ENCODE measurements at regions not wholly inside any gene's neighbourhood (a gene's known extent, or its start where the extent isn't known, plus 50 kb on each side); places are given as distances from the start of the nearest gene placed in this dataset.
"Not testable (repeated sequence)": the region's sequence is repeated elsewhere in the genome, so short reads cannot be mapped to it uniquely, and the experiment has no call there.

DNA sequence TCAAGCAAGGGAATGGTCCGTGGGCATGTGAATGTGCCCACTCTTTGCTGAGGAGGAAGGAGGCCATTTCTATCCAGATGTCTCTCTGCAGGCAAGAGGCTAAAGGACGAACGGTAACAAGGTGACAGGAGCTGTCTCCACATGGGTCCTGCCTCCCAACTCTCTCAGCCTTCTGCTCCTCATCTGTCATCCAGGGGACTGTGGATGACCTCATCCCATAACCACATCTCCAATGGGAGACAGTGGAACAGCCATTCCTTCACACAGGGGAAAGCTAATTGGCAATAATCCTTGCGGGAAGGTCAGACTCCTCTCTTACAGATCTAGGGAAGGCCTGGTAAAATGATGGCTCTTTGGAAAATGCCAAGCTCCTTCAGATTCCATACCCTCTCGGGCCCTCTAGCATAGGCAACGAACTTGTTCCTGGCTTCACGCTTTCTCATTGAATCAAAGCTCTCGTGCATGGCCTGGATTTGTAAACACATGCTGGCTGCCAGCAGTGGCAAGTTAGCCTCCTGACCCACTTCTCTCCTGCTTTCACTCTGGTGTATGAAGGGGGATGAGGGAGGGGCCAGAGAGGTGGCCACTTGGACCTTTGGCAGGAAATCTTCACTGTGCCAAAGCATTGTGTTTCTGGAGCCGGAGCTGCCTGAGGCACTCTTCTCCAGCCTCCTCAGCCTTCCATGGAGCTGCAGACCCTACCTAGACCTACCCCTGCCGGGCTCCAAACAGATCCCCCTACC is 94.5 kb upstream of the FAM72C start:
- intact Hi-C loops (cut with DNase I); H3K4me3 ChIP-seq; H3K36me3 ChIP-seq; DNase-seq; H3K9me3 ChIP-seq; H3K27me3 ChIP-seq; H3K4me1 ChIP-seq; H3K27ac ChIP-seq: not testable (repeated sequence)
- 81% methylated on average over 5 of the region's 10 CpGs; no CpG with 5 or more reads in 1 of the 2 donors for WGBS, 2 donors

DNA sequence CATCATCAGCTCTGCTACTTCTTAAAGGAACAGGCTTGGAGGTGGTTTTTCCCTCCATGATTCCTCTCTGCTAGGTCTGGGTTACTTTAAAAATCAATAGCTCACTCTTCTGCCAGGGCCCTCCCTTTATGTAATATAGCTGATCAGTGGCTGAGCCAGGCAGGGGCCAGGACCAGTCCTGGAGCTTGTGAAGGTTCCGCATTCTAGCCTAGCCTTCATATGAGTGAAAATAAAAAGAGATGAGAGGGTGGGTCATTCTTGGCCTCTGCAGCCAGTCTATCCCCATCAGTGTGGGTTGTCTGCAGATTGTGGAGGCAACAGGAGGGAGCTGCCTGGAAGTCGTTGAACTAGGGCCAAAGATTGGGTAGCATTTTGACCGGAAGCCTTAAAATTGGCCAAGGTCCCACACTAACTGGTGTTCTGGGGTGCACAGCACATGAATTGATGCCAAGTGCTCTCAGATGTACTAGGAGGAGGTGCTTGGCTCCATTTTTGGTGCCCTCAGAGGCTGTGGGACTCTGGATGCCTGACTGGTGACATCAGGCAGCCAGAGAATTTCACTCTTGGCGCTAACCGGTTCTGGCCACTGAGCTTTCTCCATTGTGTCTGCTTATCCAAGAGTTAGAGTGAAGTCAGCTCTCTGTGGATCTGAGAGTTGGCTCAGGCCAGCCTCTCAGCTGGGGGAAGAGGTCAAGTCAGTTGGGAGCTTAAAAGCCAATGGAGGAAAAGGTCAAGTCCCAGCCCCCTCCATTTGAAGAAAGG is 93.7 kb upstream of the FAM72C start:
- H3K9me3 ChIP-seq; DNase-seq; intact Hi-C loops (cut with DNase I); H3K4me1 ChIP-seq; H3K27ac ChIP-seq; H3K27me3 ChIP-seq; H3K36me3 ChIP-seq; H3K4me3 ChIP-seq: not testable (repeated sequence)
- WGBS, 2 donors, result no CpG with 5 or more reads among the region's 5 CpGs

DNA sequence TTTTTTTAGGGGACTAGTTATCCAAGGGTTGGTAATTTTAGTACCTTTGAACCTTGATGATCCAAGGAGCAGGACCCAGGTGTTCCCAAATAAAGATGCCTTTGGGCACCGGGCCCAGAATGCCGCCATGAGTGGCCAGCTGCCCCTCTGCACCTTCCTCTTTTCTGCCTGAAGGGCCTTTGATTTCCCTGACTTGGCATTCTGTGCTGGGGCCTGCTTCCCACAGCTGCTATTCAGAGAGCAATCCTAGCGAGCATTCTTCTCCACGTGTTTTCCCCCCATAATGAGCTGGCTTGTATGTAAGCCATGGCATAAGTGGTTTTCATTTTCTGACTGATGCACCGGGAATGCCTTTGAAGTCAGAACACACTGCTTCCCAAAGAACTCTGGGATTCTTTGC is 77.6 kb upstream of the FAM72C start:
- H3K4me1 ChIP-seq; H3K9me3 ChIP-seq; H3K36me3 ChIP-seq; intact Hi-C loops (cut with DNase I); H3K27ac ChIP-seq; DNase-seq; H3K4me3 ChIP-seq; H3K27me3 ChIP-seq: not testable (repeated sequence)
- no CpG with 5 or more reads among the region's 5 CpGs for WGBS, 2 donors

DNA sequence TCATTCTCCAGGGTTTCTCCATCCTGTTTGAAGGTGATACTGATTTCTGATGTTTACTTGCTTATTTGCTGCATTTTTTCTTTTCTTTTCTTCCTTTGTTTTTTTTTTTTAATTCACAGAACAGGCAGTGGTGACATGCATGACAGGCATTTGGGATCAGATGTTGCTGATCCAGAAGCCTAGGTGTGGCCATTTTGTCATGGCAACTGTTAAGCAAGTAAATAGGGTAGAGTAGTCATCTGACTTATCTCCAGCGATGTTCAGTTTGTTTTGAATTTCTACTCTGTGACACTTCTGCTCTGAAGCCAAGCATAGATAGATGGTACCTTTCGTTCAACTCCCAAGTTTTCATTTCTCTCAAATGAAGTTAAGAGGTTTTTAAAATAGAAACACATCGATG is 74.9 kb upstream of the FAM72C start:
- H3K27ac ChIP-seq; intact Hi-C loops (cut with DNase I); H3K27me3 ChIP-seq; H3K36me3 ChIP-seq; H3K9me3 ChIP-seq; DNase-seq; H3K4me1 ChIP-seq; H3K4me3 ChIP-seq: not testable (repeated sequence)
- no CpG with 5 or more reads among the region's 3 CpGs for WGBS, 2 donors

DNA sequence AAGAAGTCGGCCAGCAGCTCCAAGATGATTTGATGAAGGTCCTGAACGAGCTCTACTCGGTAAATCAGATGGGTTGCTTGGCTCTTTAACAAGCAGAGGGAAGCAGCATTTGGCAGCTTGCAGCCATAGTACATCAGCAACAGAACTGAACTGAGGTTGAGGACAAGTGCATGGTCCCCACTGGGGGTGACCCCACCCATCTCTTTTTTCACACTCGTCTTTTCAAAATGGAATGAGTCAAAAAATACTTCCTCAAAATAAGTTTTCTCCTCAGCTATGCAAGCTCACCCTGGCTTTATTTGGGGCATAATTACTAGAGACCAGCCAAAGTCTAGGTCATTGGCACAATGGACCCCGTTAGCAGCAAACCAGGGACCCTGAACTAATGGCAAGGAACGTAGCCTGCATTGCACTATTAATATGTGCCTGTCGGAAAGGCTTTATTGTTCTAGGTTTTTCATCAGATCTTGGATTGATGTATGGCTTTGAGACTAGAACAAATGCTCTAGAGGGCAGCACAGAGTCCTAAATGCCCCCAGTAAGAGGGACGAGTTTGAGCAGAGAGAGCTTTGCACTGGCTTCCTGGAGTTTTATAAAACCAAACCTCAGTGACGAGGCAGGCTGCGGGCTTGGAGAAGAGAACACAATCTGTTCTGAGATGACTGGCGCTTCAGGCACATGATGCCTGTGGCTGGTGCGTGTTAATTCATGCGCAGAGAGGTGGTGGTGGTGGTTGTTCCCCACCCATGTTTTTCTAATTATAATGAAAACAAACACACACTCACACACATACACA is 74.2 kb upstream of the FAM72C start:
- DNase-seq; H3K9me3 ChIP-seq; intact Hi-C loops (cut with DNase I); H3K36me3 ChIP-seq; H3K27ac ChIP-seq; H3K27me3 ChIP-seq; H3K4me3 ChIP-seq; H3K4me1 ChIP-seq: not testable (repeated sequence)
- 87 to 100% methylated on average over 2 to 3 of the region's 13 CpGs for WGBS, 2 donors

DNA sequence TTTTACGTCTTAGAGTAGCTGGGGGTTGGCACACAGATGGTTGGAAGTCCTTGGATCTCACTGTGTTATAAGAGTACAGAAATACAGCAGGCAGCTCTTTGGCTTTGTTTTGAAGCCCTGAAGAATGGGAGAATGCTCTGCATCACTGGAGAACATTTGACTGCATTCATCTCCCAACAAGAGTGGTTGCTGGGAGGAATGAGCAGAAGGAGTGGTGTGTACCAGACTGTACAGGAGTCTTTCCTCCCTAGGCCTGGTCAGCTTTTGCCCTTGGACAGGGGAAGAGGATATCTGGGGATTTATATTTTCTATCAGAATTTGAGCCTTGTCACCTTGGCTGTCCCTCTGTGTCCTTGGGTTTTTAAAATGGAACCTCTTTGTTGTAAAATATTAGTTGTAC is 70.5 kb upstream of the FAM72C start:
- no CpG with 5 or more reads among the region's 1 CpG for WGBS, 2 donors
- intact Hi-C loops (cut with DNase I); DNase-seq: not testable (repeated sequence)

DNA sequence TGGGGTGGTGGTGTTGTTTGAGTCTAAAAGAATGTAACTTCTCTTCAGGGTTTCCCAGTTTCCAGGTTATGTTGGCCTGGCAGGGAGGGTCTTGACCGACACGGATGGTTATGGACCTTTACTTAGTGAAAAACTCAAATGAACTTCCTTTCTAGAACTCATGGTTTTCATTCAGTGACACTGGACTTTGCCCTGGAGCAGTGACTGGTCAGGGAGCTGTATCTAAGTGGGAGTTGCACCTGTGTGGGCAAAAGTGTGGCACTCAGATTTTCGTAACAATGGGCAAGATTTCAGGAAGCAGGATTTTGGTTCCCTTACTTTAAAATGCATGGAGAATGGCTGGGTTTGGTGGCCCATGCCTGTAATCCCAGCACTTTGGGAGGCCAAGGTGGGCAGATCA is 68.5 kb upstream of the FAM72C start:
- no CpG with 5 or more reads among the region's 3 CpGs for WGBS, 2 donors
- H3K27me3 ChIP-seq; H3K4me3 ChIP-seq; H3K36me3 ChIP-seq; H3K9me3 ChIP-seq; DNase-seq; H3K27ac ChIP-seq; intact Hi-C loops (cut with DNase I); H3K4me1 ChIP-seq: not testable (repeated sequence)

More for the DNA sequence above, 70.5 kb upstream of the FAM72C start:
- H3K4me3 ChIP-seq, H3K27me3 ChIP-seq, H3K36me3 ChIP-seq, H3K4me1 ChIP-seq, H3K9me3 ChIP-seq, H3K27ac ChIP-seq: not testable (repeated sequence)

DNA sequence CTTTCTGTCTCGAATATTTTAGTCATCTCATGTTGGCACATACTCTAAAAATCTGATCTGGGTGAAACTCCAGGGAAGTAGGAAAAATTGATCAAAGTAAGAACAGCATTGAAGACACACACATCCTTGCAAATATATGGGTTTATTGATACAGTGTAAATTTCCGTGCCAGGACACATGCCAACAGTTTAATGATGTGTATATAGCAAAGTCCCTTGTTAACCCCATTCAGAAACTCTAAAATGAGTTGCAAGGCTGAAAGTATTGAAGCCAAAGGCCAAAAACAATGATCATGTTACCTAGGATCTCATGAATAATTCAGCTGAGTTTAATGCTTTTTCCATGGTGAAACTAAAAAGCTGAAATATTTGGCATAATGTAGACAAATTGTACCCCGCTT is 62.3 kb upstream of the FAM72C start:
- DNase-seq; H3K27ac ChIP-seq; H3K9me3 ChIP-seq; H3K36me3 ChIP-seq; H3K27me3 ChIP-seq; intact Hi-C loops (cut with DNase I); H3K4me3 ChIP-seq; H3K4me1 ChIP-seq: not testable (repeated sequence)
- no CpG with 5 or more reads among the region's 3 CpGs for WGBS, 2 donors

DNA sequence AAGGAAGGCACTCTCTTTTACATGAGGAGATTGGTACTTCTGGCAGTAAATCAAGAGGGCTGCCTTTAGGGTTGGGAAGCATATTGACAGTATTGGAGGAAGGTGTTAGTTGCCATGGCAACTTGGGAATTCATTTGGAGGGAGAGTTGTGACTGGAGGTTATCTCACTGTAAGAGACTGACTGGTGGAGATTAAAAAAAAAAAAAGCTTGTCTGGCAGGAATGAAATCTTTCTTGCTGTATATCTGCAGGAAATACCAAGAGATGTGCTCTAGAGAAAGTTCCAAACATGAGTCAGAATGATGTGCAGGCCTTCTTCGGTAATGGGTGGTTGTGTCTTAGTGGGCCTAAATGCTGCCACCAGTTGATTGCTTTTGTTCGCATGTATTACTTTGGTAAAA is 59.8 kb upstream of the FAM72C start:
- H3K9me3 ChIP-seq; H3K27me3 ChIP-seq; intact Hi-C loops (cut with DNase I); H3K4me1 ChIP-seq; H3K27ac ChIP-seq; DNase-seq; H3K4me3 ChIP-seq; H3K36me3 ChIP-seq: not testable (repeated sequence)
- WGBS, 2 donors, result 33% methylated on average over 1 of the region's 2 CpGs; no CpG with 5 or more reads in 1 of the 2 donors

DNA sequence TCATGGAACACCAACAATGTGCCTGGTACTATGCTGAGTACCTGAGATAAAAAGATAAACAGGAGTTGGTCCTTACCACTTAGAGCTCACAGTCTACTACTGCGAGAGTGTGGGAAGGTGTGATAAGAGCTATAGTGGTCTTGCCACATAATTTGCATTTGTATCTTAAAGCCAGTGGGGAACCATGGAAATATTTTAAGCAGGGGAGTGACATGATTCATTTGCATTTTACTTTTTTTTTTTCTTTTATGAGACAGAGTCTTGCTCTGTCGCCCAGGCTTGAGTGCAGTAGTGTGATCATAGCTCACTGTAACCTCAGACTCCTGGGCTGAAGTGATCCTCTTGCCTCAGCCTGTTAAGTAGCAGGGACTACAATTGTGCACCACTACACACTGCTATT is 54.2 kb upstream of the FAM72C start:
- H3K9me3 ChIP-seq; H3K27me3 ChIP-seq; DNase-seq; intact Hi-C loops (cut with DNase I); H3K36me3 ChIP-seq; H3K27ac ChIP-seq; H3K4me1 ChIP-seq; H3K4me3 ChIP-seq: not testable (repeated sequence)
- WGBS, 2 donors, result no CpG with 5 or more reads among the region's 2 CpGs

DNA sequence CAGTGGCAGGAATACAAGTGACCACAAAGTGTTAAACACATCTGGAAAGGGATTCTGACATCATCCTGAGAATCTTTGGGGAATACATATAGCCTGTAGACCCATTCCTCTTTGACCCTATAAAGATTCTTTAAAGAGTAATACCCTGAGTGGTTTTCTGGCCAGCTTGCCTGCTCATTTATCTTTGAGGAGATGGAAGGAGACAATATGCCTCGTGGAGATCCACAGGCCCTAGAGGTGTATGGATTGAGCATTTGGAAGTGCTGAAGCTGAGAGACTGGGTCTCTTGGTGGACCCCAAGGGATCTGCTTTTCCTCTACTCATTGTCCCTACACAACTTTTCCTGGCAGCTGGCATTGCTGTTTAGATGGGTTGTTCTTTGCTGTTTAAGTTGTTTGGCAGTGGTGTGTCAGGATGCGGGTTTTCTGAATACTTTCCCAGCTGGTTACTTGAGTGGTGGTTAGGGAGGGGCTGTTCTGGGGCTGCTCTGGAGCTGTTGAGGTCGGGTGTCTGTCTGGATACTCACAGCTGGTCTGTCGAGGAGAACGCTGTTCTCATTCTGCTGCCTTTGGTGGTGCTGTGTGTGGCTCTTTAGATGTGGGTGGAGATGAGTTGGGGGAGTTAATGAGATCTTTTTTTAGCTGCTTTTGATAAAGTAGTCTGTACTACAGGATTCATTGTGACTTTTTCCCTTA is 50.1 kb upstream of the FAM72C start:
- H3K27me3 ChIP-seq; DNase-seq; H3K27ac ChIP-seq; H3K9me3 ChIP-seq; H3K36me3 ChIP-seq; intact Hi-C loops (cut with DNase I); H3K4me1 ChIP-seq; H3K4me3 ChIP-seq: not testable (repeated sequence)
- WGBS, 2 donors, result no CpG with 5 or more reads among the region's 5 CpGs

Data from esophagus squamous epithelium (tissue), 5 donors.